AG09309 (cell line): ENCODE measurements at regions not wholly inside any gene's neighbourhood (a gene's known extent, or its start where the extent isn't known, plus 50 kb on each side); places are given as distances from the start of the nearest gene placed in this dataset.
"Not testable (repeated sequence)": the region's sequence is repeated elsewhere in the genome, so short reads cannot be mapped to it uniquely, and the experiment has no call there.

Experiments
- DNase-seq: peaks from one replicate; pipeline ENCODE4 v3.0.0-alpha.2; 2010; ENCODE audit warnings: low read depth
- H3K4me3 ChIP-seq: 2 replicates; pipeline ENCODE4 v1.5.1; 2011; ENCODE audit warnings: mild to moderate bottlenecking, low read depth, low read length, moderate library complexity; ENCODE audit not compliant: control insufficient read depth
- CTCF ChIP-seq: IDR thresholded peaks from 2 replicates; pipeline ENCODE4 v1.5.1; 2011; ENCODE audit warnings: mild to moderate bottlenecking, low read depth, low read length, inconsistent platforms; ENCODE audit not compliant: insufficient read depth, control insufficient read depth; ENCODE audit errors: missing control alignments

- H3K4me3 ChIP-seq: no peak overlapping the region
- no peak for DNase-seq
- TF ChIP-seq CTCF: no peak
These were observed 323.5 kb downstream of the LRRC70 start for GRCh38 chr5:62902126-62902525.

- H3K4me3 ChIP-seq: no peak overlapping the region
- DNase-seq: no peak
- TF ChIP-seq CTCF: no peak
These were observed 322.4 kb downstream of the LRRC70 start for GRCh38 chr5:62900976-62901375.

GRCh38 chr5:62896121-62896893, 317.7 kb downstream of the LRRC70 start:
- H3K4me3 ChIP-seq: no peak overlapping the region
- TF ChIP-seq CTCF: no peak
- DNase-seq: no peak

DNA sequence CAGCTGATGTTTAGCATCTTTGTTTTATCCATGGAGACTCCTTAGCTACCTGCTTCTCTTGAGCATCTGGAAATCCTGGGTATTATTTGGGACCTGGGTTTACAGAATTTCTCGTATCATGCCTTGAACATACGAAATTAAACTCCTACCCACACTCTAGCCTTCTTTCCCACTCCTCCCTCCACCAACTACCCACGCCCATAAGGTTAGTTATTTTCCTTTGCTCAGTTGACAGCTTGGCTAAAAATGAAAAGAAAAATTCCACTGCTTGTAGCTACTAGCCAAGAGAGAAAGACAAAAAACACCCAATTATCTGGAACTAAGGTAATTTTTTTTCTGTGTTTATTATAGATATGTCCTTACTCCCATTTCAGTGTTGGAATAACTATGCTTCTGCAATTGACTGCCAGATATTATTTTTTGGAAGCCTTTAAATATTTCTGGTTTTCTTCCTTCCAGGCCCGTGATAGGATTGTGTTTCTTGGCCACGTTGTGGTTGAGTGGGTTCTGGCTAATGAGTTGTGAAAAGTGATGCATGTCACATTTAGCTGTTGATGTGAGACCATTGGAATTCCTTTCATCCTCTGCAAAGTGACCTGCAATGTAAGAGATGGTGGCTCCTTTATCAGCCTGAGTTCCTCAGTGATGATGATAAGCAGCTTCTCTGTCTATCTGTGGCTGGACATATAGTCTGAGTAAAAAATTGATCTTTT, 308.1 kb downstream of the LRRC70 start:
- no peak for DNase-seq
- no peak overlapping the region for H3K4me3 ChIP-seq
- TF ChIP-seq CTCF: no peak

GRCh38 chr5:62837330-62837729, 258.7 kb downstream of the LRRC70 start:
- not testable (repeated sequence) for H3K4me3 ChIP-seq, DNase-seq

DNA sequence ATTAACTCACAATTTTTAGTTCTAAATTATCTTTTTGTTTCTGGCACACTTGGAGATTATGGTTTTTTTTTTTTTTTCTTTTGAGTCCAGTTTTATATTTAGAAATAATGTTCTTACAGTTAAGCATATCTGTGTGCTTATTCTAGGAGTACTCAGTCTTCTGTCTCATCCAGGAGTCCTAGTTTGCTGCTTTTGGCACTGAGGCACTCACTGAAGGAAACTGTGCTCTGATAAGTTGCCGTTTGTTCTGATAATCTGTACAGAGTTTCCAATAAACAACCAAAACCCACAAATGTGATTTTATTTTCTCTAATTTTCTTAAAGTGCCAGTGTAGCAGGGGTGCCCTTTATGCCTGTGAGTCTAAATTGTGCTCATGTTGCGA, 251.0 kb downstream of the LRRC70 start:
- TF ChIP-seq CTCF: no peak

More for the DNA sequence above, 251.0 kb downstream of the LRRC70 start:
- H3K4me3 ChIP-seq: no peak overlapping the region
- DNase-seq: no peak
